PC-3 (cell line): ENCODE measurements at regions not wholly inside any gene's neighbourhood (a gene's known extent, or its start where the extent isn't known, plus 50 kb on each side); places are given as distances from the start of the nearest gene placed in this dataset.

Experiments
- ATAC-seq: fragments of 200-7000 bp; cut with Tn5 transposase; 2 replicates; pipeline ENCODE4 v1.9.1; 2020; ENCODE audit warnings: mild to moderate bottlenecking, moderate library complexity
- BruUV-seq: library from RNA; stranded (reverse); fragments of 400-500 nt; replicated peaks from 2 replicates; lab custom pipeline; 2021; lab: Mats Ljungman, UMichigan
- CTCF ChIA-PET: fragments of 300-600 bp; sonication (Branson Sonifier 250); formaldehyde crosslinking; loops from one replicate; lab custom pipeline; 2022; ENCODE audit warnings: antibody characterized with exemption; lab: Charles Lee
- POLR2A ChIA-PET: fragments of 300-600 bp; sonication (Branson Sonifier 250); formaldehyde crosslinking; loops from one replicate; lab custom pipeline; 2022; ENCODE audit warnings: antibody characterized with exemption; ENCODE audit not compliant: unreplicated experiment; lab: Charles Lee
- DNase-seq: peaks from one replicate; pipeline ENCODE4 v3.0.0-alpha.2; 2015
- H2AFZ ChIP-seq: fragments of 300-600 bp; sonication (generic); 2 replicates; pipeline ENCODE4 v1.6.0; 2016; ENCODE audit warnings: antibody characterized with exemption, low read length
- H3F3A ChIP-seq: fragments of 300-600 bp; sonication (generic); one replicate; pipeline ENCODE4 v1.6.0; 2017; ENCODE audit warnings: antibody characterized with exemption, low read length, control low read depth, mild to moderate bottlenecking; ENCODE audit not compliant: unreplicated experiment
- H3K27ac ChIP-seq: fragments of 300-600 bp; sonication (generic); 2 replicates; pipeline ENCODE4 v1.5.1; 2016; ENCODE audit warnings: mild to moderate bottlenecking, low read length
- H3K27me3 ChIP-seq: fragments of 300-600 bp; sonication (generic); 2 replicates; pipeline ENCODE4 v1.6.1; 2016; ENCODE audit warnings: low read length, mixed read lengths
- H3K36me3 ChIP-seq: fragments of 300-600 bp; sonication (generic); 2 replicates; pipeline ENCODE4 v1.6.1; 2016; ENCODE audit warnings: low read depth, mixed run types, low read length, mixed read lengths
- H3K4me1 ChIP-seq: fragments of 300-600 bp; sonication (generic); 2 replicates; pipeline ENCODE4 v1.5.1; 2016; ENCODE audit warnings: low read length; ENCODE audit not compliant: insufficient read depth
- H3K4me2 ChIP-seq: fragments of 300-600 bp; sonication (generic); 2 replicates; pipeline ENCODE4 v1.6.0; 2016; ENCODE audit warnings: low read length
- H3K4me3 ChIP-seq: fragments of 300-600 bp; sonication (generic); 2 replicates; pipeline ENCODE4 v1.5.1; 2016; ENCODE audit warnings: mild to moderate bottlenecking, low read length, mixed read lengths
- H3K79me2 ChIP-seq: fragments of 300-600 bp; sonication (generic); 2 replicates; pipeline ENCODE4 v1.6.1; 2017; ENCODE audit warnings: low read length, mixed read lengths
- H3K9ac ChIP-seq: fragments of 300-600 bp; sonication (generic); 2 replicates; pipeline ENCODE4 v1.6.0; 2016; ENCODE audit warnings: mild to moderate bottlenecking, low read length
- H3K9me2 ChIP-seq: fragments of 300-600 bp; sonication (generic); replicated peaks from 2 replicates; pipeline ENCODE4 v1.6.1; 2016; ENCODE audit warnings: mixed run types, low read length, mixed read lengths
- H3K9me3 ChIP-seq: fragments of 300-600 bp; sonication (generic); 2 replicates; pipeline ENCODE4 v1.6.1; 2016; ENCODE audit warnings: low read length, mixed read lengths
- H4K20me1 ChIP-seq: fragments of 300-600 bp; sonication (generic); 2 replicates; pipeline ENCODE4 v1.6.1; 2016; ENCODE audit warnings: low read length, mixed read lengths
- CTCF ChIP-seq: fragments of 300-600 bp; sonication (generic); conservative IDR thresholded peaks from 2 replicates; pipeline ENCODE4 v1.5.1; 2017; ENCODE audit warnings: antibody characterized with exemption, low read depth, mild to moderate bottlenecking, low read length
- EZH2 ChIP-seq: fragments of 300-600 bp; sonication (generic); IDR thresholded peaks from one replicate; pipeline ENCODE4 v1.6.1; 2017; ENCODE audit warnings: antibody characterized with exemption, mild to moderate bottlenecking, low read length; ENCODE audit not compliant: unreplicated experiment
- EZH2phosphoT487 ChIP-seq: fragments of 300-600 bp; sonication (generic); IDR thresholded peaks from 2 replicates; pipeline ENCODE4 v1.6.1; 2018; ENCODE audit warnings: mild to moderate bottlenecking, antibody characterized with exemption, low read length, borderline replicate concordance
- intact Hi-C: fragments of 100-400 bp; cut with micrococcal nuclease; formaldehyde crosslinking; loops from 2 replicates; pipeline ENCODE4 v1.9.0; 2023

GRCh38 chr3:193795062-193795690 is 202.2 kb downstream of the OPA1 start:
- BruUV-seq = no TSS peak
- no peaks in the 10 kb centered on the region for H3K79me2 ChIP-seq

DNA sequence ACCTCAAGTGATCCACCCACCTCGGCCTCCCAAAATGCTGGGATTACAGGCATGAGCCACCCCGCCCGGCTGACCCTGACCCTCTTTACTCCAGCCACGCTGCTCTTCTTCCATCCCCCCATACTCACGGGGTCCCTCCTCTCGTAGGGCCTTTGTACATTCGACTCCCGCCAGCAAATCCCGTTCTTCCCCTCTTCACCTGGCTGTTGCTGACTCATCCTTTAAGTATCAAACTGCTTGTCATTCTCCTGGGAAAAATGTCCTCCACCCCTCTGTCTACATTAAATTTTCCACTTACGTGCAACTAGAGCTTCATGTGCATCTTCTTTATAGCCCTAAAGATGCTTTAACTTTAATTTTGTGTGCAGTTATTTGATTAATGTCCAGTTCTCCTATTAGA is 203.1 kb downstream of the OPA1 start:
- DNase-seq = peak; percentile 29
- CTCF ChIA-PET = no interaction called here

More at GRCh38 chr3:193795062-193795690, 202.2 kb downstream of the OPA1 start:
- no peak for DNase-seq
- ChIA-PET CTCF (no interaction called here), POLR2A (no interaction called here)
- no peak overlapping the region for H3K4me2 ChIP-seq
- H3K36me3 ChIP-seq = no peaks in the 10 kb centered on the region
- no peak overlapping the region for H2AFZ ChIP-seq
- no peak overlapping the region for H3K9ac ChIP-seq
- no peaks in the 10 kb centered on the region for H3K27me3 ChIP-seq
- no peak for ATAC-seq
- TF ChIP-seq CTCF = no peak
- TF ChIP-seq EZH2 = no peak
- TF ChIP-seq EZH2phosphoT487 = no peak
- H3F3A ChIP-seq = no peaks in the 10 kb centered on the region
- intact Hi-C loops = no loop called here
- H3K4me3 ChIP-seq = no peak overlapping the region
- no peak overlapping the region for H3K27ac ChIP-seq
- H3K4me1 ChIP-seq = peaks cover 18% of the 10 kb centered on the region
- no peaks in the 10 kb centered on the region for H4K20me1 ChIP-seq
- no peaks in the 10 kb centered on the region for H3K9me3 ChIP-seq
- H3K9me2 ChIP-seq = no peaks in the 10 kb centered on the region

More for the DNA sequence above, 203.1 kb downstream of the OPA1 start:
- H3K36me3 ChIP-seq = no peaks in the 10 kb centered on the region
- POLR2A ChIA-PET = no interaction called here
- no TSS peak for BruUV-seq
- no peak overlapping the region for H3K27ac ChIP-seq
- no peak overlapping the region for H3K4me3 ChIP-seq
- no peaks in the 10 kb centered on the region for H3K79me2 ChIP-seq
- no peaks in the 10 kb centered on the region for H3F3A ChIP-seq
- H3K4me1 ChIP-seq = peaks cover 14% of the 10 kb centered on the region
- intact Hi-C loops = no loop called here
- H3K4me2 ChIP-seq = no peak overlapping the region
- no peaks in the 10 kb centered on the region for H3K9me2 ChIP-seq
- no peak overlapping the region for H2AFZ ChIP-seq
- TF ChIP-seq EZH2 (no peak), EZH2phosphoT487 (no peak), CTCF (no peak)
- no peak for ATAC-seq
- H3K27me3 ChIP-seq = no peaks in the 10 kb centered on the region
- no peaks in the 10 kb centered on the region for H3K9me3 ChIP-seq
- no peaks in the 10 kb centered on the region for H4K20me1 ChIP-seq
- H3K9ac ChIP-seq = no peak overlapping the region
